Neural cell (in vitro differentiated cells): ENCODE measurements at regions not wholly inside any gene's neighbourhood (a gene's known extent, or its start where the extent isn't known, plus 50 kb on each side); places are given as distances from the start of the nearest gene placed in this dataset.
"Not testable (repeated sequence)": the region's sequence is repeated elsewhere in the genome, so short reads cannot be mapped to it uniquely, and the experiment has no call there.

Experiments
- CTCF ChIP-seq: fragments of 450-650 bp; IDR thresholded peaks from 2 replicates; pipeline ENCODE4 v1.5.1; 2014; ENCODE audit warnings: antibody characterized with exemption, mild to moderate bottlenecking, moderate library complexity; ENCODE audit not compliant: poor library complexity, severe bottlenecking
- EP300 ChIP-seq: fragments of 450-650 bp; conservative IDR thresholded peaks from 2 replicates; pipeline ENCODE4 v1.6.1; 2014; ENCODE audit warnings: antibody characterized with exemption, mild to moderate bottlenecking, moderate library complexity; ENCODE audit not compliant: poor library complexity, severe bottlenecking
- EZH2 ChIP-seq: fragments of 200-600, 300-800 bp; shearing (Covaris generic), sonication (generic); IDR thresholded peaks from 2 replicates; pipeline ENCODE4 v1.6.1; 2014; ENCODE audit warnings: antibody characterized with exemption, low read length, borderline replicate concordance, mild to moderate bottlenecking; ENCODE audit not compliant: insufficient read depth, poor library complexity, severe bottlenecking
- POLR2AphosphoS5 ChIP-seq: IDR thresholded peaks from 2 replicates; pipeline ENCODE4 v1.6.1; 2012
- RAD21 ChIP-seq: fragments of 450-650 bp; conservative IDR thresholded peaks from 2 replicates; pipeline ENCODE4 v1.6.1; 2014; ENCODE audit warnings: antibody characterized with exemption, mild to moderate bottlenecking, moderate library complexity
- REST ChIP-seq: IDR thresholded peaks from 2 replicates; pipeline ENCODE4 v1.6.1; 2012; ENCODE audit warnings: borderline replicate concordance
- SMC3 ChIP-seq: fragments of 450-650 bp; conservative IDR thresholded peaks from 2 replicates; pipeline ENCODE4 v1.6.1; 2014; ENCODE audit warnings: antibody characterized with exemption, mild to moderate bottlenecking, moderate library complexity; ENCODE audit not compliant: poor library complexity

- not testable (repeated sequence) for TF ChIP-seq RAD21, SMC3, CTCF, POLR2AphosphoS5, REST, EP300, EZH2
Observed at GRCh38 chr22:23448499-23449288, 131.4 kb downstream of the IGLL1 start.
